Peyer's patch (tissue), 4 donors: ENCODE measurements at regions not wholly inside any gene's neighbourhood (a gene's known extent, or its start where the extent isn't known, plus 50 kb on each side); places are given as distances from the start of the nearest gene placed in this dataset.
"Not testable (repeated sequence)": the region's sequence is repeated elsewhere in the genome, so short reads cannot be mapped to it uniquely, and the experiment has no call there.

Source experiments
- CTCF ChIP-seq, 6 experiments: fragments of 450-650 bp in 4 of 6; fragments of 200-600 bp in 2 of 6; sonication (generic) in 1 of 6; IDR thresholded peaks; one replicate each; pipeline ENCODE4 v1.5.1; 2017 to 2019; ENCODE audit warnings: antibody characterized with exemption in 6 of 6, mild to moderate bottlenecking in 3 of 6, moderate library complexity in 1 of 6
- POLR2A ChIP-seq, 2 donors: fragments of 450-650 bp; IDR thresholded peaks; one replicate each; pipeline ENCODE4 v1.5.1; 2017; ENCODE audit warnings: antibody characterized with exemption in 2 of 2, mild to moderate bottlenecking in 2 of 2, moderate library complexity in 2 of 2

GRCh38 chr11:45016446-45016845 lies 65.8 kb upstream of the TP53I11 start:
- not testable (repeated sequence) for TF ChIP-seq CTCF, POLR2A (IDR thresholded peaks at IDR 0.05)
